Endothelial cell of umbilical vein (primary cell): ENCODE measurements at regions not wholly inside any gene's neighbourhood (a gene's known extent, or its start where the extent isn't known, plus 50 kb on each side); places are given as distances from the start of the nearest gene placed in this dataset.

Experiments used
- BruUV-seq: library from RNA; stranded (reverse); fragments of 400-500 nt; replicated peaks from 2 replicates; lab custom pipeline; 2021; lab: Mats Ljungman, UMichigan
- CTCF ChIA-PET: fragments of 300-600, 350-600 bp; sonication (Branson Sonifier 250); formaldehyde crosslinking; loops from one replicate; lab custom pipeline; 2021; ENCODE audit warnings: antibody characterized with exemption, inconsistent platforms; lab: Charles Lee
- POLR2A ChIA-PET: fragments of 300-600, 350-600 bp; sonication (Branson Sonifier 250); formaldehyde crosslinking; loops from one replicate; lab custom pipeline; 2021; ENCODE audit warnings: antibody characterized with exemption, inconsistent platforms; lab: Charles Lee
- DNase-seq: peaks from one replicate; pipeline ENCODE4 v3.0.0-alpha.2; 2011; ENCODE audit warnings: low read depth, low spot score
- FAIRE-seq: peaks from 2 replicates; lab custom pipeline; 2011; peaks lifted over from hg19 to GRCh38; lab: Jason Lieb, UNC
- H2AFZ ChIP-seq: 2 replicates; pipeline ENCODE4 v1.6.0; 2012; ENCODE audit warnings: low read depth, low read length, control low read depth, inconsistent platforms
- H3K27ac ChIP-seq: 2 replicates; pipeline ENCODE4 v1.5.1; 2011; ENCODE audit warnings: low read depth, mild to moderate bottlenecking, control low read depth, low read length, moderate library complexity; ENCODE audit not compliant: insufficient read depth
- H3K27me3 ChIP-seq, 2 experiments: 2 replicates each; pipeline versions ENCODE4 v1.6.0 to v1.6.1; 2011; ENCODE audit warnings: low read length in 2 of 2, mixed read lengths in 1 of 2; ENCODE audit not compliant: control insufficient read depth in 2 of 2, insufficient read depth in 2 of 2
- H3K36me3 ChIP-seq, 2 experiments: 2 replicates in 1 of 2; 3 replicates in 1 of 2; pipeline ENCODE4 v1.5.1; 2011; ENCODE audit warnings: low read length in 2 of 2, mild to moderate bottlenecking in 1 of 2, moderate library complexity in 1 of 2; ENCODE audit not compliant: control insufficient read depth in 2 of 2, insufficient read depth in 2 of 2; ENCODE audit errors: extremely low read depth in 1 of 2
- H3K4me1 ChIP-seq: 3 replicates; pipeline ENCODE4 v1.5.1; 2011; ENCODE audit warnings: mild to moderate bottlenecking, low read length; ENCODE audit not compliant: control insufficient read depth, insufficient read depth; ENCODE audit errors: extremely low read depth
- H3K4me2 ChIP-seq: 2 replicates; pipeline ENCODE4 v1.6.1; 2011; ENCODE audit warnings: low read length, control low read depth, mixed read lengths; ENCODE audit not compliant: insufficient read depth
- H3K4me3 ChIP-seq, 3 experiments: fragments of 200-600 bp in 1 of 3; sonication (generic), shearing (Covaris generic) in 1 of 3; replicated peaks in 1 of 3; 2 replicates each; pipeline ENCODE4 v1.5.1; 2011 to 2016; ENCODE audit warnings: control low read depth in 3 of 3, low read length in 3 of 3, mild to moderate bottlenecking in 2 of 3, inconsistent platforms in 1 of 3, low read depth in 1 of 3, moderate library complexity in 1 of 3; ENCODE audit not compliant: insufficient read depth in 1 of 3
- H3K79me2 ChIP-seq: 2 replicates; pipeline ENCODE4 v1.6.0; 2012; ENCODE audit warnings: low read length, inconsistent platforms; ENCODE audit not compliant: control insufficient read depth, insufficient read depth
- H3K9ac ChIP-seq: replicated peaks from 2 replicates; pipeline ENCODE3; 2011; ENCODE audit warnings: low read length, control low read depth; ENCODE audit not compliant: insufficient read depth; ENCODE audit errors: extremely low read depth
- H3K9me1 ChIP-seq: replicated peaks from 3 replicates; pipeline ENCODE4 v1.6.0; 2011; ENCODE audit warnings: mild to moderate bottlenecking, low read length; ENCODE audit not compliant: control insufficient read depth, insufficient read depth; ENCODE audit errors: extremely low read depth
- H3K9me3 ChIP-seq: replicated peaks from 2 replicates; pipeline ENCODE4 v1.5.1; 2012; ENCODE audit warnings: low read length, inconsistent platforms; ENCODE audit not compliant: control insufficient read depth, insufficient read depth
- H4K20me1 ChIP-seq: replicated peaks from 2 replicates; pipeline ENCODE3; 2011; ENCODE audit warnings: mild to moderate bottlenecking, low read length; ENCODE audit not compliant: control insufficient read depth, insufficient read depth; ENCODE audit errors: extremely low read depth
- FOS ChIP-seq: IDR thresholded peaks from 2 replicates; pipeline ENCODE4 v1.6.1; 2011; ENCODE audit warnings: mild to moderate bottlenecking, low read length, moderate library complexity, borderline replicate concordance; ENCODE audit not compliant: insufficient read depth
- GATA2 ChIP-seq: IDR thresholded peaks from 2 replicates; pipeline ENCODE4 v1.7.0; 2011; ENCODE audit warnings: low read depth, mild to moderate bottlenecking, moderate library complexity, mixed read lengths, low read length; ENCODE audit not compliant: insufficient read length, insufficient read depth
- JUN ChIP-seq: IDR thresholded peaks from 2 replicates; pipeline ENCODE4 v1.6.1; 2011; ENCODE audit warnings: borderline replicate concordance, low read depth; ENCODE audit not compliant: insufficient read length, insufficient read depth
- MYC ChIP-seq: IDR thresholded peaks from one replicate; pipeline ENCODE4 v1.6.1; 2011; ENCODE audit warnings: mild to moderate bottlenecking, low read depth, low read length
- POLR2A ChIP-seq: IDR thresholded peaks from 2 replicates; pipeline ENCODE4 v1.6.1; 2012; ENCODE audit warnings: low read depth, mild to moderate bottlenecking, control low read depth, low read length
- POLR2AphosphoS5 ChIP-seq: IDR thresholded peaks from 2 replicates; pipeline ENCODE4 v1.6.1; 2012; ENCODE audit warnings: low read depth, mild to moderate bottlenecking, control low read depth, low read length, moderate library complexity; ENCODE audit not compliant: insufficient read depth
- dilution Hi-C: fragments of 300-500 bp; cut with MboI; formaldehyde crosslinking; loops from one replicate; pipeline ENCODE4 v1.15.0; 2019; ENCODE audit warnings: low sequenced_read_pairs; ENCODE audit not compliant: extremely low pct_ligation_motif_present
- intact Hi-C: fragments of 100-400 bp; cut with micrococcal nuclease; formaldehyde crosslinking; loops from one replicate; pipeline ENCODE4 v1.10.0; 2022
- TF ChIP-seq, protein P1 (sequence below), 2 donors: IDR thresholded peaks; 1 replicate in 1 of 2; 2 replicates in 1 of 2; pipeline ENCODE4 v1.5.1; 2011; ENCODE audit warnings: low read length in 2 of 2, mild to moderate bottlenecking in 2 of 2, moderate library complexity in 2 of 2, control low read depth in 1 of 2, inconsistent platforms in 1 of 2, low read depth in 1 of 2; ENCODE audit not compliant: insufficient read depth in 1 of 2; ENCODE audit errors: extremely low read depth in 1 of 2

DNA sequence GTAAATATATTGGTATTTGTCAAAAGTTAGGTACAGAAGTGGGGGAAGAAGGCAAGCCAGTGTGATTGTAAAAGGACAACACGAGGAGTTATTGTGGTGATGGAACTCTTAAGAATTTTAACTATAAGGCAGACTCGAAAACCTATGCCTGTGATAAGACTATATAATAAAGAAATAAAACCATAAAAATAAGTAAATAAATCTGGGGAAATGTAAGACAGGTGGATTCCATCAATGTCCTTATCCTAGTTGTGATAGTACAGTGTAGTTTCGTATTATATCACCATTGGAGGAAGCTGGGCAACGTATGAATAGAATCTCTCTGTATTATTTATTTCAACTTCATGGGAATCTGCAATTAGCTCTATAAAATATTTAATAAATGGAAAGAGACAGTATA lies 395.7 kb downstream of the CDC14C start:
- Histone ChIP-seq H3K4me1 (no peaks in the 10 kb centered on the region), H4K20me1 (no peaks in the 10 kb centered on the region), H3K36me3 (no peaks in the 10 kb centered on the region), H2AFZ (no peak overlapping the region), H3K4me3 (no peak overlapping the region), H3K27me3 (no peaks in the 10 kb centered on the region), H3K27ac (no peak overlapping the region), H3K9me1 (no peaks in the 10 kb centered on the region), H3K4me2 (no peak overlapping the region), H3K79me2 (no peaks in the 10 kb centered on the region), H3K9ac (no peak overlapping the region), H3K9me3 (peaks cover 1% of the 10 kb centered on the region)
- no peak for DNase-seq
- TF ChIP-seq POLR2A, result no peak
- POLR2A ChIA-PET, result no interaction called here
- dilution Hi-C loops (no loop called here), intact Hi-C loops (no loop called here)
- BruUV-seq, result no TSS peak
- CTCF ChIA-PET, result no interaction called here
- FAIRE-seq, result no peak

DNA sequence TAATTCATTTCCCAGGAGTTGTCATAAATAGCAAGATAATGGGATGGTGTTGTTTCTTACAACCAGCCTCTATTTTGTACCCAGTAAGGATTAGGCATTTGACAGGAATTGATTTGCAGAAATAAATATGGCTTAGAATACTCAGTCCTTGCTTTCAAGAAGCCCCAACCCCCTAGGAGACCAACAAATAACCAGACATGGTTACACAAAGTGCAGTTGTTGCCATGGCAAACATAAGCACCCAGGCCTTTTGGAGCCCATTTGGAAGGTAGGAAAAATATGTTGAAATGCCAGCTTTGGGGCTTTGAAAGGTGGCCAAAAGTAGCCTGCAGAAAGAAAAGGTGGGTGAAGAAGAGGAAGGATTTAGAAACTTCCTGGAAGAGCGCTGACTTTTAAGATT lies 397.5 kb downstream of the CDC14C start:
- H3K9me3 ChIP-seq, result peaks cover 1% of the 10 kb centered on the region
- DNase-seq, result no peak
- CTCF ChIA-PET, result no interaction called here
- TF ChIP-seq GATA2 (no peak), FOS (no peak), JUN (no peak), MYC (no peak), POLR2AphosphoS5 (no peak), POLR2A (no peak)
- TF ChIP-seq, protein P1, sequence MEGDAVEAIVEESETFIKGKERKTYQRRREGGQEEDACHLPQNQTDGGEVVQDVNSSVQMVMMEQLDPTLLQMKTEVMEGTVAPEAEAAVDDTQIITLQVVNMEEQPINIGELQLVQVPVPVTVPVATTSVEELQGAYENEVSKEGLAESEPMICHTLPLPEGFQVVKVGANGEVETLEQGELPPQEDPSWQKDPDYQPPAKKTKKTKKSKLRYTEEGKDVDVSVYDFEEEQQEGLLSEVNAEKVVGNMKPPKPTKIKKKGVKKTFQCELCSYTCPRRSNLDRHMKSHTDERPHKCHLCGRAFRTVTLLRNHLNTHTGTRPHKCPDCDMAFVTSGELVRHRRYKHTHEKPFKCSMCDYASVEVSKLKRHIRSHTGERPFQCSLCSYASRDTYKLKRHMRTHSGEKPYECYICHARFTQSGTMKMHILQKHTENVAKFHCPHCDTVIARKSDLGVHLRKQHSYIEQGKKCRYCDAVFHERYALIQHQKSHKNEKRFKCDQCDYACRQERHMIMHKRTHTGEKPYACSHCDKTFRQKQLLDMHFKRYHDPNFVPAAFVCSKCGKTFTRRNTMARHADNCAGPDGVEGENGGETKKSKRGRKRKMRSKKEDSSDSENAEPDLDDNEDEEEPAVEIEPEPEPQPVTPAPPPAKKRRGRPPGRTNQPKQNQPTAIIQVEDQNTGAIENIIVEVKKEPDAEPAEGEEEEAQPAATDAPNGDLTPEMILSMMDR (IDR thresholded peaks at IDR 0.05; ENCODE audit: extremely low read depth in 1 of 2, insufficient read depth in 1 of 2, low read depth in 1 of 2, low read length in 2 of 2), result no peak
- no peaks in the 10 kb centered on the region for H3K79me2 ChIP-seq
- no peak overlapping the region for H3K9ac ChIP-seq
- no peaks in the 10 kb centered on the region for H4K20me1 ChIP-seq
- no peak overlapping the region for H3K4me2 ChIP-seq
- H3K36me3 ChIP-seq, result no peaks in the 10 kb centered on the region
- no peaks in the 10 kb centered on the region for H3K27me3 ChIP-seq
- no peak overlapping the region for H2AFZ ChIP-seq
- FAIRE-seq, result no peak
- dilution Hi-C loops (no loop called here), intact Hi-C loops (no loop called here)
- no peaks in the 10 kb centered on the region for H3K9me1 ChIP-seq
- no peak overlapping the region for H3K4me3 ChIP-seq
- no TSS peak for BruUV-seq
- H3K4me1 ChIP-seq, result no peaks in the 10 kb centered on the region
- POLR2A ChIA-PET, result no interaction called here
- H3K27ac ChIP-seq, result no peak overlapping the region
